ELR (cell line): ENCODE measurements at regions not wholly inside any gene's neighbourhood (a gene's known extent, or its start where the extent isn't known, plus 50 kb on each side); places are given as distances from the start of the nearest gene placed in this dataset.

Source experiments
- DNase-seq: peaks from one replicate; pipeline ENCODE4 v3.0.0-alpha.2; 2015; ENCODE audit warnings: low read depth

- no peak for DNase-seq
These were observed 783.2 kb downstream of the RPA4 start for GRCh38 chrX:97666890-97667289.

DNA sequence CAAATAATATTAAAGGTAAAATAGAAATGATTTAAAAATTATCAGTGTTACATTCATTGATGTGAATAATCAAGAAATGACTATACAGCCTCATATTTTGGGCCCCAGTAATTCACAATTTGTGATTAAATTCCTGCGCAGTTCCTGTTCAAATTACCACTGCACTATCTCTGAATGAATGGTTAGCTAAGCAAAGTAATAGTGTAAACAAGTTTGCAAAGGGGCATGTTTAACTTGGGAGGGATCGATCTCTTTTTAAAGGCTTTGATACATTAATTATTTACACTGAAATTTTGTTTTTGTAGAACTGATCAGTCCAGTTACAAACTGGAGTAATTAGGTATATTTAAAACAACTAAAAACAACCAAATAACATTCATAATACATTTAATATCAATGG, 784.4 kb downstream of the RPA4 start:
- no peak for DNase-seq

- DNase-seq: no peak
These were observed 788.4 kb downstream of the RPA4 start for GRCh38 chrX:97672138-97672537.

DNA sequence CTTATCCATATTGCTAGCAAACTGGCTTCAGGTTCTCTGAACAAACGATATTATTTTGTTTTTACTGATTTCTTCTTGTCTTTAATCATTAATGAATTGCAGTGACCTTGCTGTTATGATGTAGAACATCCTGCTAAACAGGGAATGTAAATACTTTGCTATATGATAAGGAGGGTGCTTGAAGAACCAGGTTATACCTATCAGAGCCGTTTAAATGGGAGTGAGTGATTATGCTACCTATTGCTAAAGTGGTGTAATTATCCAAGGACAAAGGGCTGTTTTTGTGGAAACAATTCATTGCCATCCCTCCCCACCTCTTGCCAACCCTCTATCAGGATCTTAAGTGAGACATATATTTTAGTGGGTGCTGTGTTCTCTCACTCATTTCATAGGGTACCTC, 788.9 kb downstream of the RPA4 start:
- no peak for DNase-seq

GRCh38 chrX:97673135-97673534, 789.4 kb downstream of the RPA4 start:
- DNase-seq: no peak

- no peak for DNase-seq
These were observed 799.5 kb downstream of the RPA4 start for GRCh38 chrX:97682991-97683840.

DNA sequence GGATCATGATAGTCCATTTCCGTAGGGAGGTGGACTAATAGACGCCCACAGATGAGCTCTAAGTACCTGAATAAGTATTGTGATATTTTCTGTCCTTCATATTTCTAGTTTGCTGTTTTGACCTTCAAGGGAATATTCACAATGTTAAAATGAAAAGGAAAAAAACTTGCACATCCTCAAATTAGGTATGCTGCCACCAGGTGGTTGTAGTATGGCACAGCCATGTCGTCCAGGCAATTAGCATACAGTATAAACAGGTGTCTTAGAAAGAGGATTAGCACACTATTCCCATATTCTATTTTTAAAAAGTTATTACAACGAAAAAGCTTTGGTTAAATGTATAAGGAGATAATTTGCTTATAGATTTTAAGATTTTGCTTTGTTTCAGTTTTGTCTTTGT, 802.0 kb downstream of the RPA4 start:
- peak; percentile 49 for DNase-seq

DNA sequence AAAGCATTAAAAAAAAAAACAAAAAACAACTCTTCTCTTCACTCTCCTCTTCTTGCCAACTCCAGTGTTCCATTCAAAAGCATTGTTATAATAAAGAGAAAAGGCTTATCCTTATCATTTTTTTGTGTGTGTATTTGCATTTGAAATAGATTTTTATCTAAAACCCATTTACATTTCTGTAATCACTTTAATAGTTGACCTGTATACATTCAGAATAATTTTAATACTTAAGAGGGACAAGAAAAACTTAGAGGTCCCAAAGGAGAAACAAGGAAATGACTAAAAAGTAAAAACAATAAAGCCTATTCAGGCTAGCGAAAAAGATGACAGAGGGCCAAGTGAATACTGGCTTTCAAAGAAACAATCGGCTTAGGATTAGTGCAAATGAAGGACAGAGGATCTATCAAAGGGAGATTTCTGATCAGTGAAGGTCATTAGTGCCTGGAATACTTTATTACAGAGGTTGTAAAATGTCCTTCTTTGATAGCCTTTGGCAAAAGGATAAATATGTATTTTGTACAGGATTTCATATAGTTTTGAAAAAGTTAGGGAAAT, 808.3 kb downstream of the RPA4 start:
- no peak for DNase-seq

GRCh38 chrX:97692575-97692974, 808.9 kb downstream of the RPA4 start:
- no peak for DNase-seq

GRCh38 chrX:97700547-97700946, 816.8 kb downstream of the RPA4 start:
- no peak for DNase-seq

DNA sequence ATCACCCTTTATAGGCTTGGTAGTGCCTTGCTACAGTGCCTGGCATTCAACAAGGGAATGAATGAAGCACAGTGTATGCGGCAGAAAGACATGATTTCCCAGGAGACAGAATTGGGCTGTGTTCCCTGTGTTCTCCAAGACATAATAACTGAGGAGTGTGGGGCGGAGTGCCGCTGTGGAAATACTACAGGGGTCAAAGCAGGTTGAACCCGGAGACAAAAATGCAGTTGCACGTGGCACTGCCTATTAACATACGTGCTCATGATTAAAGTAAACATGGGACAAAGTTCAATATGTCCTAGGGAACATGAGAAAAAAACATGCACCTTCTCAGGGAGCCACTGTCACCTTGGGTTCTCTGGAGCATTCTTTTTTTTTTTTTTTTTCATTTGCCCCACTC, 820.8 kb downstream of the RPA4 start:
- no peak for DNase-seq

- DNase-seq: no peak
These were observed 821.2 kb downstream of the RPA4 start for GRCh38 chrX:97704881-97705280.

DNA sequence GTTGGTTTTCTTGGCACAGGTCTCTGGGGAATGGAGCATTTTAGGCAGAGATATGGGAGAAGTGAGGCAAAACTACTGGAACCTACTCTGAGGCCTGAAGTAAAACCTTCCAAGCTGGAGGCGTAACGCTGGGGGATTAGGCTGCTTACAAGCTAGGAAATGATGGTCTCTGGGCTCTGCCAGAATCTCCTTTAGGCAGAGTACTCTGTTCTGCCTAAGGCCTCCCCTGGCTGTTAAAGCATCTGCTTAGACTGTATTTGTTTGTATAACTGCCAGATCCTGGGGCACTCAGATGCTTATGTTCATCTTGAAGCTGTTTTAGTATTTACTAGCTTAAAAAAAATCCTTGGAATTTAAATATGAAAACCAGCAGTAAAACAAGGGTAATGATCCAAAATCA, 822.2 kb downstream of the RPA4 start:
- DNase-seq: no peak

GRCh38 chrX:97714072-97714471, 830.4 kb downstream of the RPA4 start:
- no peak for DNase-seq

GRCh38 chrX:97728215-97728614, 844.5 kb downstream of the RPA4 start:
- no peak for DNase-seq

GRCh38 chrX:97740044-97740443, 856.3 kb downstream of the RPA4 start:
- peak; percentile 3 for DNase-seq

DNA sequence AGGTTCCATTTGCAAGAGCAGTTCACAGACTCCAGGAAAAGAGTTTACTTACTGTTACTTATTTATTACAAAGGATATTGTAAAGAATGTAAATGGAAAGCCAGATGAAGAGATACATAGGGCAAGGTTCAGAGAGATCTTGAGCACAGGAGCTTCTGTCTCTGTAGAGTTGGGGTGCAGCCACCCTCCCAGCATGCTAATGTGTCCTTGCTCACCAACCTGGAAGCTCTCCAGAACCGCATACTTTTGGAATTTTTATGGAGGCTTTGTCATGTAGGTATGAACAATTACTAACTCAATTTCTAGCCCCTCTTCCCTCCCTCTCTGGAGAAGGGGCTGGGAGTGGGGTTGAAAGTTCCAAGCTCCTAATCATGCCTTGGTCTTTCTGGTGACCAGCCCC, 857.2 kb downstream of the RPA4 start:
- peak; percentile 0 for DNase-seq

DNA sequence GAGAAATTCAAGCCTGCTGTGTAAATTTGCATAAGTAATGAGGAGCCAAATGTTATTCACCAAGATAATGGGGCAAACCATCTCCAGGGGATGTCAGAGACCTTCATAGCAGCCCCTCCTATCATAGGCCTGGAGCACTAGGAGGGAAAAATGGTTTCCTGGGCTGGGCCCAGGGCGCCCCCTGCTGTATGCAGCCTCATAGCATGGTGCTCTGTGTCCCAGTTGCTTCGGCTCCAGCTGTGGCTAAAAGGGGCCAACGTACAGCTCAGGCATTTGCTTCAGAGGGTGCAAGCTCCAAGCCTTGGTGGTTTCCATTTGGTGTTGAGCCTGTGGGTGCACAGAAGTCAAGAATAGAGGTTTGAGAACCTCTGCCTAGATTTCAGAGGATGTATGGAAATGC, 859.3 kb downstream of the RPA4 start:
- DNase-seq: peak; percentile 0

- no peak for DNase-seq
These were observed 863.6 kb downstream of the RPA4 start for GRCh38 chrX:97747346-97747745.

- no peak for DNase-seq
These were observed 867.3 kb downstream of the RPA4 start for GRCh38 chrX:97751016-97751415.

DNA sequence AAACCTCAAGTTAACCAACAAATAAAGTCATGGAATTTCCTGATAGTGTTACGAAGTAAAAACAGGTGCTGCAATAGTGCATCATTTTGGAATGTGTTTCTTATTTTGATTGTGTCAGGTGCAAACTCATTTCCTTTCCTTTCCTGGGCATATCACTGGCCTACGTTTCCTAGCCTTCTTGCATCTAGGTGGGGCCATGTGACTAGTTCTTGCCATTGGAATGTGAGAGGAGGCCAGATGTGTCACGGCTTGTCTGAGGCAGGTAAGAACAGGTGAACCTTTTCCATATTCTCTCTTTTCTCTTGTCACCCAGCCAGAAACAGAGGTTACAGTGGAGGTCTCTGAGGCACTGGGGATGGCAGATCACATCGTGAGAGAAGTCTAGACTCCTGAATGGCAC, 868.0 kb downstream of the RPA4 start:
- no peak for DNase-seq

DNA sequence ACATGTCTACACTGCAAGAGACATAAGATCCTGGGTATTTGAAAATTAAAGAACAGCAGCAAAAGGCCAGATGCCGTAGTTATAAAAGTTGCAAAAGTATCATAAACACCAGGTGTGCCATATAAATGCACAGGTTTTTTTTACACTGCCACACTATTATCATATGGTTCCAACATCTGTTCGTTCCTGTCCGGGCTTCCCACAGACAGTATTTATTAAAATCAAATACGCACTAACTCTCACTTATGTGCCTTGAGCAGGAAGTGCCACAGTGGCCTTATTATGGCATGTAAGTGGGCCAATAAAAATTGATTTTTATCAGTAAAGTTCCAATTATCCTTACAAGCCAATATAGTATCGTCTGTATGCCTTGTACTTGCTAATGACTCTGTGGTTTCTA, 873.2 kb downstream of the RPA4 start:
- no peak for DNase-seq

DNA sequence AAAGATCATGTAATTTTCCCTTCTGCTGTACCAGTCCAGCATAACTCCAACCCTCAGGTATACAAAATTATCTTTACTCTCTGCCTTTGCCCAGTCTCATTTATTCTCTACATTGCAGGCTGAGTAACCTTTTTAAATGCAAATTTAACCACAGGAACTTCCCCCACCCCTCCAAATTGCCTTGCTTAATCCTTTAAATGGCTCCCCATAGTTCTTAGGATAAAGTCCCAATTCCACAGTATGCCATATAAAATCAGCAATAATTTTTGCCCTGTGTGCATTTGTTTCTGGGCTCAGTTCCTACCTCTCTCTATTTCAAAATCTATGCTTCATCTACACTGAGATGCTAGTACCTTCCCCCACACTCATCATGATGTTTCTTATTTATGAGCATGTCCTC, 879.7 kb downstream of the RPA4 start:
- DNase-seq: no peak

- no peak for DNase-seq
These were observed 880.3 kb downstream of the RPA4 start for GRCh38 chrX:97763981-97764380.
